HepG2 (cell line): ENCODE measurements at regions not wholly inside any gene's neighbourhood (a gene's known extent, or its start where the extent isn't known, plus 50 kb on each side); places are given as distances from the start of the nearest gene placed in this dataset.

Experiments
- ATAC-seq: fragments of 200-7000 bp; cut with Tn5 transposase; 3 replicates; pipeline ENCODE4 v1.9.1; 2020; ENCODE audit warnings: mild to moderate bottlenecking, moderate library complexity
- BruUV-seq: library from RNA; stranded (reverse); fragments of 400-500 nt; replicated peaks from 2 replicates; lab custom pipeline; 2021; lab: Mats Ljungman, UMichigan
- CTCF ChIA-PET: fragments of 300-600 bp; formaldehyde crosslinking; extraction: SDS; loops from one replicate; lab custom pipeline; 2021; ENCODE audit warnings: low total read pairs, inconsistent platforms, low intra/inter-chr PET ratio; lab: Yijun Ruan, JAX
- POLR2A ChIA-PET: fragments of 350-600 bp; sonication (Branson Sonifier 250); formaldehyde crosslinking; loops from one replicate; lab custom pipeline; 2020; ENCODE audit warnings: antibody characterized with exemption, inconsistent platforms; lab: Yijun Ruan, JAX
- DNase-seq: peaks from one replicate; pipeline ENCODE4 v3.0.0-alpha.2; 2015; ENCODE audit warnings: low spot score
- FAIRE-seq: peaks from 3 replicates; lab custom pipeline; 2011; peaks lifted over from hg19 to GRCh38; lab: Jason Lieb, UNC
- H2AFZ ChIP-seq: one replicate; pipeline ENCODE4 v1.6.1; 2011; ENCODE audit warnings: low read length, inconsistent platforms
- H3K27ac ChIP-seq: fragments of 300-600 bp; 3 replicates; pipeline ENCODE4 v1.8.0; 2011; ENCODE audit warnings: mixed run types, mild to moderate bottlenecking, mixed read lengths, low read length, inconsistent platforms; ENCODE audit not compliant: insufficient read depth; ENCODE audit errors: extremely low read length
- H3K27me3 ChIP-seq, 2 experiments: fragments of 200-600 bp in 1 of 2; 2 replicates in 1 of 2; 3 replicates in 1 of 2; pipeline versions ENCODE4 v1.6.0 to v1.8.0; 2011; ENCODE audit warnings: low read length in 2 of 2, mild to moderate bottlenecking in 2 of 2, moderate library complexity in 2 of 2, inconsistent platforms in 1 of 2; ENCODE audit not compliant: insufficient read depth in 2 of 2, control insufficient read depth in 1 of 2
- H3K36me3 ChIP-seq, 2 experiments: fragments of 200-600 bp in 1 of 2; replicated peaks in 1 of 2; 2 replicates in 1 of 2; 3 replicates in 1 of 2; pipeline versions ENCODE4 v1.5.1 to v1.8.0; 2011; ENCODE audit warnings: low read length in 2 of 2, inconsistent platforms in 1 of 2; ENCODE audit not compliant: insufficient read depth in 2 of 2, control insufficient read depth in 1 of 2
- H3K4me1 ChIP-seq: 2 replicates; pipeline ENCODE4 v1.5.1; 2012; ENCODE audit warnings: low read length, inconsistent platforms; ENCODE audit not compliant: insufficient read depth
- H3K4me2 ChIP-seq: 2 replicates; pipeline ENCODE4 v1.6.0; 2011; ENCODE audit warnings: low read depth, low read length, inconsistent platforms
- H3K4me3 ChIP-seq, 3 experiments: fragments of 200-600 bp in 1 of 3; sonication (generic), shearing (Covaris generic) in 1 of 3; replicated peaks in 1 of 3; 2 replicates each; pipeline ENCODE4 v1.5.1; 2011 to 2016; ENCODE audit warnings: low read length in 3 of 3, inconsistent platforms in 2 of 3, low read depth in 2 of 3, mild to moderate bottlenecking in 2 of 3, control low read depth in 1 of 3, mixed read lengths in 1 of 3; ENCODE audit not compliant: insufficient read depth in 1 of 3
- H3K79me2 ChIP-seq: one replicate; pipeline ENCODE4 v1.6.1; 2011; ENCODE audit warnings: low read length, inconsistent platforms; ENCODE audit not compliant: insufficient read depth
- H3K9ac ChIP-seq: 2 replicates; pipeline ENCODE4 v1.6.0; 2011; ENCODE audit warnings: mild to moderate bottlenecking, low read depth, low read length, inconsistent platforms; ENCODE audit not compliant: insufficient read depth
- H3K9me3 ChIP-seq: 2 replicates; pipeline ENCODE4 v1.5.1; 2012; ENCODE audit warnings: mild to moderate bottlenecking, low read length
- H4K20me1 ChIP-seq: 2 replicates; pipeline ENCODE4 v1.6.0; 2011; ENCODE audit warnings: inconsistent platforms, mild to moderate bottlenecking, low read length, moderate library complexity; ENCODE audit not compliant: insufficient read depth
- ATF7-NPFF ChIP-seq: sonication (generic); formaldehyde crosslinking; IDR thresholded peaks from 2 replicates; pipeline ENCODE4 v1.8.1; 2023; ENCODE audit warnings: mild to moderate bottlenecking, low read depth, missing genetic modification reagents, moderate library complexity
- ESRRA ChIP-seq: sonication (generic); formaldehyde crosslinking; IDR thresholded peaks from 2 replicates; pipeline ENCODE4 v1.5.1; 2020; ENCODE audit warnings: mild to moderate bottlenecking, low read depth, missing genetic modification reagents
- MAFK ChIP-seq, 2 experiments: IDR thresholded peaks in 1 of 2; conservative IDR thresholded peaks in 1 of 2; 2 replicates each; pipeline ENCODE4 v1.6.1; 2011; ENCODE audit warnings: improper control_type of control experiment in 2 of 2, low read length in 2 of 2
- MTF2 ChIP-seq: sonication (generic); formaldehyde crosslinking; IDR thresholded peaks from 2 replicates; pipeline ENCODE4 v1.5.0; 2020; ENCODE audit warnings: missing genetic modification reagents, borderline replicate concordance
- MZF1 ChIP-seq: sonication (generic); formaldehyde crosslinking; IDR thresholded peaks from 2 replicates; pipeline ENCODE4 v1.8.1; 2023; ENCODE audit warnings: mild to moderate bottlenecking, missing genetic modification reagents, borderline replicate concordance
- PCBP1 ChIP-seq: fragments of 200-400 bp; formaldehyde crosslinking; IDR thresholded peaks from 2 replicates; pipeline ENCODE4 v1.6.1; 2017; ENCODE audit warnings: mild to moderate bottlenecking, low read depth, low read length, borderline replicate concordance
- SAP130 ChIP-seq: IDR thresholded peaks from 2 replicates; pipeline ENCODE4 v1.6.1; 2016; ENCODE audit warnings: low read depth
- SP1 ChIP-seq, 2 experiments: fragments of 450-650 bp in 1 of 2; sonication (generic) in 1 of 2; formaldehyde crosslinking in 1 of 2; IDR thresholded peaks; 2 replicates each; pipeline versions ENCODE4 v1.4.0 to v1.6.1; 2016 to 2020; ENCODE audit warnings: missing genetic modification reagents in 1 of 2
- TAF15 ChIP-seq: fragments of 200-400 bp; formaldehyde crosslinking; IDR thresholded peaks from one replicate; pipeline ENCODE4 v1.6.1; 2018; ENCODE audit warnings: mild to moderate bottlenecking, low read depth, low read length; ENCODE audit not compliant: poor library complexity, severe bottlenecking
- ZFP82 ChIP-seq: sonication (generic); formaldehyde crosslinking; IDR thresholded peaks from 2 replicates; pipeline ENCODE4 v1.5.1; 2020; ENCODE audit warnings: mild to moderate bottlenecking, missing genetic modification reagents, borderline replicate concordance
- ZNF572 ChIP-seq: sonication (generic); formaldehyde crosslinking; IDR thresholded peaks from 2 replicates; pipeline ENCODE4 v1.5.1; 2020; ENCODE audit warnings: mild to moderate bottlenecking, missing genetic modification reagents
- ZNF589 ChIP-seq: sonication (generic); formaldehyde crosslinking; conservative IDR thresholded peaks from 2 replicates; pipeline ENCODE4 v1.8.0; 2022; ENCODE audit warnings: mild to moderate bottlenecking, moderate library complexity, missing genetic modification reagents
- ZNF720 ChIP-seq: sonication (generic); formaldehyde crosslinking; IDR thresholded peaks from 2 replicates; pipeline ENCODE4 v1.4.0; 2020; ENCODE audit warnings: missing genetic modification reagents
- ZNF883 ChIP-seq: sonication (generic); formaldehyde crosslinking; IDR thresholded peaks from 2 replicates; pipeline ENCODE4 v1.5.1; 2020; ENCODE audit warnings: mild to moderate bottlenecking, missing genetic modification reagents; ENCODE audit errors: not compliant biosample characterization
- ZZZ3 ChIP-seq: sonication (generic); formaldehyde crosslinking; IDR thresholded peaks from 2 replicates; pipeline ENCODE4 v1.4.0; 2020; ENCODE audit warnings: missing genetic modification reagents, mild to moderate bottlenecking, borderline replicate concordance
- WGBS: methylation state at CpG from one replicate; pipeline ENCODE4 v1.1.6; 2017; ENCODE audit warnings: low lambda C conversion rate; 5-methylcytosine and 5-hydroxymethylcytosine counted together
- in situ Hi-C: cut with HindIII; loops from 2 replicates; pipeline ENCODE4 v1.10.0; 2017; ENCODE audit warnings: low pct_unique_long_range_greater_than_20kb; ENCODE audit not compliant: extremely low pct_ligation_motif_present
- intact Hi-C: fragments of 100-400 bp; cut with micrococcal nuclease; formaldehyde crosslinking; loops from one replicate; pipeline ENCODE4 v1.10.0; 2022; ENCODE audit not compliant: unreplicated experiment
- TF ChIP-seq, protein P1 (sequence below), 2 experiments: sonication (generic) in 1 of 2; formaldehyde crosslinking in 1 of 2; IDR thresholded peaks; 2 replicates each; pipeline versions ENCODE4 v1.4.0 to v1.6.1; 2018 to 2020; ENCODE audit warnings: missing genetic modification reagents in 2 of 2, borderline replicate concordance in 1 of 2, low read depth in 1 of 2, mild to moderate bottlenecking in 1 of 2, missing biosample characterization in 1 of 2
- TF ChIP-seq, protein P2 (sequence below): sonication (generic); formaldehyde crosslinking; IDR thresholded peaks from 2 replicates; pipeline ENCODE4 v1.5.1; 2020; ENCODE audit warnings: missing genetic modification reagents, mild to moderate bottlenecking, borderline replicate concordance
- TF ChIP-seq, protein P3 (sequence below): conservative IDR thresholded peaks from 2 replicates; pipeline ENCODE4 v1.6.1; 2018; ENCODE audit warnings: missing genetic modification reagents
- TF ChIP-seq, protein P4 (sequence below): sonication (generic); formaldehyde crosslinking; IDR thresholded peaks from 2 replicates; pipeline ENCODE4 v1.9.0; 2021; ENCODE audit warnings: missing genetic modification reagents, borderline replicate concordance

DNA sequence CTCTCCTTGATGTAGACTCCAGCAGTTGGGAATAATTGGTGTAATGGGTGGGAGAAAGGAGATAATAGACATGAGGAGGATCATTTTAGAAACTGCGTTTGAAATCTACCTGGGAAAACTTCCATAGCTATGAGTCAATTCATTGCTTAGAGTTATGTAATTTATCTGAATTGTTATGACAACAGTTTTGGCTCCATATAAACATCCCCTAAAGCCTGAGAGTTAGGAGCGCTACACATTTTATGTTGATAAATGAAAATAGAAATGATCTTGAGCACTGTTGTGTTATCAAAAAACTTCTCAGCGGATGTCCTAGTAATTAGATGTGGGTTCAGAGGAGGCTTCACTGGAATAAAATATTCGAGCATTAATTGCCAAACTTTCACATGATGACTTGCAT, 573.4 kb downstream of the TSN start:
- Histone ChIP-seq H3K36me3 (no peaks in the 10 kb centered on the region), H3K79me2 (no peaks in the 10 kb centered on the region), H3K9me3 (no peaks in the 10 kb centered on the region), H3K4me3 (no peak overlapping the region), H3K9ac (no peak overlapping the region), H3K27ac (no peak overlapping the region), H2AFZ (no peak overlapping the region), H3K4me1 (no peaks in the 10 kb centered on the region), H3K4me2 (no peak overlapping the region), H4K20me1 (no peaks in the 10 kb centered on the region), H3K27me3 (no peaks in the 10 kb centered on the region)
- no peak for DNase-seq
- intact Hi-C loops (no loop called here), in situ Hi-C loops (no loop called here)
- WGBS, result 40% methylated on average over 4 of the region's 4 CpGs
- TF ChIP-seq, protein P1, sequence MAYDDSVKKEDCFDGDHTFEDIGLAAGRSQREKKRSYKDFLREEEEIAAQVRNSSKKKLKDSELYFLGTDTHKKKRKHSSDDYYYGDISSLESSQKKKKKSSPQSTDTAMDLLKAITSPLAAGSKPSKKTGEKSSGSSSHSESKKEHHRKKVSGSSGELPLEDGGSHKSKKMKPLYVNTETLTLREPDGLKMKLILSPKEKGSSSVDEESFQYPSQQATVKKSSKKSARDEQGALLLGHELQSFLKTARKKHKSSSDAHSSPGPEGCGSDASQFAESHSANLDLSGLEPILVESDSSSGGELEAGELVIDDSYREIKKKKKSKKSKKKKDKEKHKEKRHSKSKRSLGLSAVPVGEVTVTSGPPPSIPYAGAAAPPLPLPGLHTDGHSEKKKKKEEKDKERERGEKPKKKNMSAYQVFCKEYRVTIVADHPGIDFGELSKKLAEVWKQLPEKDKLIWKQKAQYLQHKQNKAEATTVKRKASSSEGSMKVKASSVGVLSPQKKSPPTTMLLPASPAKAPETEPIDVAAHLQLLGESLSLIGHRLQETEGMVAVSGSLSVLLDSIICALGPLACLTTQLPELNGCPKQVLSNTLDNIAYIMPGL (CRISPR knock-in tag; IDR thresholded peaks at IDR 0.05; ENCODE audit: borderline replicate concordance in 1 of 2, low read depth in 1 of 2), result no peak
- TF ChIP-seq TAF15 (no peak), PCBP1 (no peak), ZNF883 (CRISPR knock-in tag) (no peak), ATF7-NPFF (no peak), SAP130 (no peak), SP1 (IDR thresholded peaks at IDR 0.05) (no peak), SP1 (CRISPR knock-in tag; IDR thresholded peaks at IDR 0.05) (no peak), ESRRA (no peak), ZZZ3 (no peak), ZFP82 (CRISPR knock-in tag) (no peak), MAFK (conservative IDR thresholded peaks at IDR 0.05 in 1 of 2, IDR thresholded peaks at IDR 0.05 in 1 of 2; ENCODE audit: low read length in 2 of 2) (no peak), ZNF589 (no peak), MZF1 (CRISPR knock-in tag) (no peak), ZNF572 (CRISPR knock-in tag) (no peak), ZNF720 (CRISPR knock-in tag) (no peak), MTF2 (no peak)
- TF ChIP-seq, protein P2, sequence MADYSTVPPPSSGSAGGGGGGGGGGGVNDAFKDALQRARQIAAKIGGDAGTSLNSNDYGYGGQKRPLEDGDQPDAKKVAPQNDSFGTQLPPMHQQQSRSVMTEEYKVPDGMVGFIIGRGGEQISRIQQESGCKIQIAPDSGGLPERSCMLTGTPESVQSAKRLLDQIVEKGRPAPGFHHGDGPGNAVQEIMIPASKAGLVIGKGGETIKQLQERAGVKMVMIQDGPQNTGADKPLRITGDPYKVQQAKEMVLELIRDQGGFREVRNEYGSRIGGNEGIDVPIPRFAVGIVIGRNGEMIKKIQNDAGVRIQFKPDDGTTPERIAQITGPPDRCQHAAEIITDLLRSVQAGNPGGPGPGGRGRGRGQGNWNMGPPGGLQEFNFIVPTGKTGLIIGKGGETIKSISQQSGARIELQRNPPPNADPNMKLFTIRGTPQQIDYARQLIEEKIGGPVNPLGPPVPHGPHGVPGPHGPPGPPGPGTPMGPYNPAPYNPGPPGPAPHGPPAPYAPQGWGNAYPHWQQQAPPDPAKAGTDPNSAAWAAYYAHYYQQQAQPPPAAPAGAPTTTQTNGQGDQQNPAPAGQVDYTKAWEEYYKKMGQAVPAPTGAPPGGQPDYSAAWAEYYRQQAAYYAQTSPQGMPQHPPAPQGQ (CRISPR knock-in tag), result no peak
- TF ChIP-seq, protein P3, sequence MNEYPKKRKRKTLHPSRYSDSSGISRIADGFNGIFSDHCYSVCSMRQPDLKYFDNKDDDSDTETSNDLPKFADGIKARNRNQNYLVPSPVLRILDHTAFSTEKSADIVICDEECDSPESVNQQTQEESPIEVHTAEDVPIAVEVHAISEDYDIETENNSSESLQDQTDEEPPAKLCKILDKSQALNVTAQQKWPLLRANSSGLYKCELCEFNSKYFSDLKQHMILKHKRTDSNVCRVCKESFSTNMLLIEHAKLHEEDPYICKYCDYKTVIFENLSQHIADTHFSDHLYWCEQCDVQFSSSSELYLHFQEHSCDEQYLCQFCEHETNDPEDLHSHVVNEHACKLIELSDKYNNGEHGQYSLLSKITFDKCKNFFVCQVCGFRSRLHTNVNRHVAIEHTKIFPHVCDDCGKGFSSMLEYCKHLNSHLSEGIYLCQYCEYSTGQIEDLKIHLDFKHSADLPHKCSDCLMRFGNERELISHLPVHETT (CRISPR knock-in tag), result no peak
- TF ChIP-seq, protein P4, sequence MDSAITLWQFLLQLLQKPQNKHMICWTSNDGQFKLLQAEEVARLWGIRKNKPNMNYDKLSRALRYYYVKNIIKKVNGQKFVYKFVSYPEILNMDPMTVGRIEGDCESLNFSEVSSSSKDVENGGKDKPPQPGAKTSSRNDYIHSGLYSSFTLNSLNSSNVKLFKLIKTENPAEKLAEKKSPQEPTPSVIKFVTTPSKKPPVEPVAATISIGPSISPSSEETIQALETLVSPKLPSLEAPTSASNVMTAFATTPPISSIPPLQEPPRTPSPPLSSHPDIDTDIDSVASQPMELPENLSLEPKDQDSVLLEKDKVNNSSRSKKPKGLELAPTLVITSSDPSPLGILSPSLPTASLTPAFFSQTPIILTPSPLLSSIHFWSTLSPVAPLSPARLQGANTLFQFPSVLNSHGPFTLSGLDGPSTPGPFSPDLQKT (CRISPR knock-in tag), result no peak
- CTCF ChIA-PET, result no interaction called here
- ATAC-seq, result no peak
- POLR2A ChIA-PET, result no interaction called here
- FAIRE-seq, result no peak
- BruUV-seq, result no TSS peak
